AG04450 (cell line): ENCODE measurements at regions not wholly inside any gene's neighbourhood (a gene's known extent, or its start where the extent isn't known, plus 50 kb on each side); places are given as distances from the start of the nearest gene placed in this dataset.

Source experiments
- CTCF ChIA-PET: fragments of 300-600, 350-600 bp; formaldehyde crosslinking; extraction: SDS; loops from one replicate; lab custom pipeline; 2022; ENCODE audit warnings: antibody characterized with exemption, inconsistent platforms; lab: Charles Lee
- POLR2A ChIA-PET: fragments of 350-600 bp; formaldehyde crosslinking; extraction: SDS; loops from one replicate; lab custom pipeline; 2021; ENCODE audit warnings: antibody characterized with exemption, inconsistent platforms; lab: Yijun Ruan, JAX
- DNase-seq: peaks from one replicate; pipeline ENCODE4 v3.0.0-alpha.2; 2011; ENCODE audit warnings: low read depth, low spot score
- H3K27ac ChIP-seq: one replicate; pipeline ENCODE4 v1.5.1; 2012; ENCODE audit warnings: low read depth, low read length, control low read depth
- H3K27me3 ChIP-seq: one replicate; pipeline ENCODE4 v1.6.0; 2012; ENCODE audit warnings: low read length; ENCODE audit not compliant: control insufficient read depth, insufficient read depth
- H3K4me3 ChIP-seq: 2 replicates; pipeline ENCODE4 v1.5.1; 2011; ENCODE audit warnings: mild to moderate bottlenecking, low read depth, low read length, control low read depth
- H3K9me3 ChIP-seq: 2 replicates; pipeline ENCODE4 v1.5.1; 2012; ENCODE audit warnings: low read length; ENCODE audit not compliant: control insufficient read depth, insufficient read depth
- CTCF ChIP-seq: IDR thresholded peaks from 2 replicates; pipeline ENCODE4 v1.5.1; 2011; ENCODE audit warnings: low read depth, low read length, control low read depth, inconsistent platforms

GRCh38 chr2:239750045-239750835, 274.9 kb downstream of the NDUFA10 start:
- Histone ChIP-seq H3K9me3 (peaks cover 78% of the 10 kb centered on the region), H3K4me3 (no peak overlapping the region), H3K27me3 (no peaks in the 10 kb centered on the region), H3K27ac (no peak overlapping the region)
- ChIA-PET CTCF (no interaction called here), POLR2A (no interaction called here)
- DNase-seq = no peak
- no peak for TF ChIP-seq CTCF

DNA sequence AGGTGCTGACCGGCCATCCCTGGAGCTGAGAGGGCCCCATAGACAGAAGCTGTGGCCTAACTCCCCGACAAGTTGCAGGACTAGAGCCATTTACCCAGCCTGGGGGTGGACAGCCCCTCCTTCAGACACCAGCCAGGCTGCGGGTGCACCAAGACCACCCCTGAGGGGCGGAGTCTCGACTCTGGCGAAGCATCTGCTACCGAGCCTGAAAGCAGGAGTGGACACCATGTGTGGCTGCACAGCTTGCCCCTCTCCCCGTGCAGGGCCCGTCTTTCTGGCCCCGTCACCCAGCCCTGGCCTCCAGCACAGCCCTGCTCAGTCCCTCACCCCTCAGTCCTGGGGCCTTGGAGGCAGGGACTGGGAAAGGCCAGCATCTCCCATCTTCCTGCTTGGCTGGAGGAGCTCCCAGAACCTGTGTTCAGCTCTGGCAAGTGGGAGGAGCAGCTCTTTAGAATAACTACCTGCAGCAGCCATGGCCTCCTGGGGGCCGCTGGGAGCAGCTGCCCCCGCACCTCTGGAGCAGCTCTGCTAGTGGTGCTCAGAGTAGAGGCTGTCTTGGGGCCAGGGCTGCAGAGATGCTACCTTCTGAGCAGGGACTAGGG, 275.8 kb downstream of the NDUFA10 start:
- H3K27ac ChIP-seq = no peak overlapping the region
- ChIA-PET CTCF (no interaction called here), POLR2A (no interaction called here)
- peaks cover 85% of the 10 kb centered on the region for H3K9me3 ChIP-seq
- no peak for DNase-seq
- H3K27me3 ChIP-seq = no peaks in the 10 kb centered on the region
- TF ChIP-seq CTCF = no peak
- H3K4me3 ChIP-seq = no peak overlapping the region

- no peak for TF ChIP-seq CTCF
- Histone ChIP-seq H3K4me3 (no peak overlapping the region), H3K27me3 (no peaks in the 10 kb centered on the region), H3K9me3 (peaks cover 85% of the 10 kb centered on the region), H3K27ac (no peak overlapping the region)
- CTCF ChIA-PET = no interaction called here
- DNase-seq = no peak
- POLR2A ChIA-PET = no interaction called here
Measured at GRCh38 chr2:239748811-239749210, 276.3 kb downstream of the NDUFA10 start.

DNA sequence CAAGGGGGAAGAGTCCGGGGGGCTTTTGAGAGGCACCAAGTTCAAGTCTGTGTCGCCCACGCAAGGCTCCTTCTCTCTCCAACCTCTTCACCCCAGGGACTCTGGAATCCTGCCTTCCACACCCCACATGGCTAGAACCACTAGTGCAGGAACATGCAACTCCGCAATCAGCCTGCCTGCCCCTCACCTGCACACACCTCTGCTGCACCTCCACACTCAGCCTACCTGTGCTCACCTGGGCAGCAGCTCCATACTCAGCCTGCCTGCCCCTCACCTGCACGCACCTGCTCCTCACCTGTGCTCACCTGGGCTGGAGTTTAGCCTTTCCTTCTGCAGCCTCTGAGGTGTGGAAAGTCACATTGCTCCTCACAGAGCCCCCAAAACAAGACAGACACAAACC, 277.4 kb downstream of the NDUFA10 start:
- Histone ChIP-seq H3K27ac (no peak overlapping the region), H3K27me3 (no peaks in the 10 kb centered on the region), H3K9me3 (peaks cover 74% of the 10 kb centered on the region), H3K4me3 (no peak overlapping the region)
- TF ChIP-seq CTCF = no peak
- CTCF ChIA-PET = no interaction called here
- no peak for DNase-seq
- POLR2A ChIA-PET = no interaction called here

GRCh38 chr2:239747274-239747673, 277.9 kb downstream of the NDUFA10 start:
- ChIA-PET CTCF (no interaction called here), POLR2A (no interaction called here)
- Histone ChIP-seq H3K9me3 (peaks cover 73% of the 10 kb centered on the region), H3K4me3 (no peak overlapping the region), H3K27ac (no peak overlapping the region), H3K27me3 (no peaks in the 10 kb centered on the region)
- TF ChIP-seq CTCF = no peak
- no peak for DNase-seq
